ENCODE measurements at regions not wholly inside any gene's neighbourhood (a gene's known extent, or its start where the extent isn't known, plus 50 kb on each side); places are given as distances from the start of the nearest gene placed in this dataset.

DNA sequence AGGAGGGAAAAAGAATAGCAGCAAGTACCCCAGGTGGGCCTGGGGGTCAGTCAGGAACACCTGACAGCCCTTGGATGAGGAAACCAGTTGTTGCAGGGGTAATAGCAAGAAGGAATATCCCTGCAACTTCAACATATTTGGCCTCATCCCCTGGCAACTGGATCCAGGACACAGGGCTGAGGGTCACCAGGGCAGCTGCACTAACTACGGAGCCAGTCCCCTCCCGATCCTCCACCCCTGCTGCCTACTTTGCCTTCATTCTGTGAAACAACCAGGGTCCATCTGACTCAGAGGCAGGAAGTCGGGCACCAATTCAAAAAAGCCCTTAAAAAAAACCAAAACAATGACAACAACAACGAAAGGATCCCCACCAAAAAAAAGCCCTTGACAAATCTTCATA lies 52.9 kb downstream of the FRMPD3 start:
- no peak overlapping the region for H3K4me3 Mint-ChIP-seq
- H3K36me3 ChIP-seq (replicated peaks in 1 of 2; ENCODE audit: control insufficient read depth in 1 of 2, insufficient read depth in 2 of 2, low read length in 2 of 2), result no peaks in the 10 kb centered on the region
- no peak for DNase-seq
- H3K9ac ChIP-seq (ENCODE audit: insufficient read depth, low read length, poor library complexity, severe bottlenecking), result no peak overlapping the region
- H3K27ac Mint-ChIP-seq, result no peak overlapping the region
- no peaks in the 10 kb centered on the region for H4K20me1 ChIP-seq (ENCODE audit: insufficient read depth, low read length)
- H3K4me1 Mint-ChIP-seq, result no peaks in the 10 kb centered on the region
- H3K4me1 ChIP-seq (ENCODE audit: control insufficient read depth in 1 of 2, insufficient read depth in 2 of 2, low read length in 2 of 2), result no peaks in the 10 kb centered on the region
- no peak overlapping the region for H3K4me2 ChIP-seq (replicated peaks; ENCODE audit: extremely low read depth, low read length, poor library complexity, severe bottlenecking)
- H3K79me2 ChIP-seq (ENCODE audit: insufficient read depth, low read length), result no peaks in the 10 kb centered on the region
- no peak overlapping the region for H2AFZ ChIP-seq (ENCODE audit: insufficient read depth, low read depth, low read length, poor library complexity, severe bottlenecking)
- no peak overlapping the region for H3K4me3 ChIP-seq (replicated peaks in 1 of 3; ENCODE audit: low read depth in 2 of 3, low read length in 3 of 3)
- peaks cover 23 to 31% (median 28%) of the 10 kb centered on the region in 3 donors for H3K27me3 Mint-ChIP-seq (ENCODE audit: low read depth in 3 of 3)
- peaks cover 10 to 26% of the 10 kb centered on the region in 2 donors for H3K27me3 ChIP-seq (ENCODE audit: control insufficient read depth in 2 of 2, insufficient read depth in 2 of 2, low read length in 2 of 2)
- H3K9me3 Mint-ChIP-seq, result peaks cover 0 to 7% (median 0%) of the 10 kb centered on the region in 7 donors
- TF ChIP-seq, protein P1, sequence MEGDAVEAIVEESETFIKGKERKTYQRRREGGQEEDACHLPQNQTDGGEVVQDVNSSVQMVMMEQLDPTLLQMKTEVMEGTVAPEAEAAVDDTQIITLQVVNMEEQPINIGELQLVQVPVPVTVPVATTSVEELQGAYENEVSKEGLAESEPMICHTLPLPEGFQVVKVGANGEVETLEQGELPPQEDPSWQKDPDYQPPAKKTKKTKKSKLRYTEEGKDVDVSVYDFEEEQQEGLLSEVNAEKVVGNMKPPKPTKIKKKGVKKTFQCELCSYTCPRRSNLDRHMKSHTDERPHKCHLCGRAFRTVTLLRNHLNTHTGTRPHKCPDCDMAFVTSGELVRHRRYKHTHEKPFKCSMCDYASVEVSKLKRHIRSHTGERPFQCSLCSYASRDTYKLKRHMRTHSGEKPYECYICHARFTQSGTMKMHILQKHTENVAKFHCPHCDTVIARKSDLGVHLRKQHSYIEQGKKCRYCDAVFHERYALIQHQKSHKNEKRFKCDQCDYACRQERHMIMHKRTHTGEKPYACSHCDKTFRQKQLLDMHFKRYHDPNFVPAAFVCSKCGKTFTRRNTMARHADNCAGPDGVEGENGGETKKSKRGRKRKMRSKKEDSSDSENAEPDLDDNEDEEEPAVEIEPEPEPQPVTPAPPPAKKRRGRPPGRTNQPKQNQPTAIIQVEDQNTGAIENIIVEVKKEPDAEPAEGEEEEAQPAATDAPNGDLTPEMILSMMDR (IDR thresholded peaks at IDR 0.05), result no peak
- H3K27ac ChIP-seq (ENCODE audit: low read depth in 1 of 2, low read length in 2 of 2), result no peak overlapping the region
- H3K36me3 Mint-ChIP-seq, result no peaks in the 10 kb centered on the region
- intact Hi-C loops (cut with micrococcal nuclease), result no loop called here
- 100% methylated on average over 2 of the region's 4 CpGs for WGBS (ENCODE audit: insufficient coverage)
- peaks cover 0 to under 1% of the 10 kb centered on the region in 2 donors for H3K9me3 ChIP-seq (replicated peaks in 1 of 2; ENCODE audit: control insufficient read depth in 1 of 2, insufficient read depth in 1 of 2, low read length in 2 of 2)

DNA sequence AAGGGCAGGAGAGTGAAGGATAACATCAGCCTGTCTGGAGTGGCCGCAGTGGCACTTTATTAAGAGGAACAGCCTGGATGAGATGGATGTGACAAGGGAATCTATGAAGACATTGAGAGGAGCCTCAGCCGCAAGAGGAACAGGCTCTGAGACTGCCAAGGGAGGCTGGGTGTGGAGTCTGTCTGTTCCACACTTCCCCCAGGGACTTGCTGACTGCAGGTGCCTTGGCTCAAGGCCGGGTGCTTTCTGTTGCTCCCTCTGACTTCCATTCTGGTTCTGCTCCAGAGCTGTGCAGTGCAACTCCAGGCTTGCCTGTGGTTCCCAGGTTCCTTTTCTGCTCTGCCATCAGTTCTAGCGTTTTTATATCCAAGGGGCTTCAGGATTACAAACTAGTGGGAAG lies 54.6 kb downstream of the FRMPD3 start:
- peaks cover 27 to 46% (median 43%) of the 10 kb centered on the region in 3 donors for H3K27me3 Mint-ChIP-seq (ENCODE audit: low read depth in 3 of 3)

More for the DNA sequence above, 54.6 kb downstream of the FRMPD3 start:
- Mint-ChIP-seq H3K4me3 (no peak overlapping the region), H3K36me3 (no peaks in the 10 kb centered on the region), H3K4me1 (no peaks in the 10 kb centered on the region), H3K9me3 (peaks cover 0 to 14% (median 3%) of the 10 kb centered on the region in 7 donors), H3K27ac (no peak overlapping the region)
- WGBS (ENCODE audit: insufficient coverage), result 80% methylated on average over 2 of the region's 4 CpGs
- TF ChIP-seq, protein P1 (IDR thresholded peaks at IDR 0.05), result no peak
- intact Hi-C loops (cut with micrococcal nuclease), result no loop called here
- H2AFZ ChIP-seq (ENCODE audit: insufficient read depth, low read depth, low read length, poor library complexity, severe bottlenecking), result no peak overlapping the region
- no peak overlapping the region for H3K9ac ChIP-seq (ENCODE audit: insufficient read depth, low read length, poor library complexity, severe bottlenecking)
- no peak overlapping the region for H3K4me2 ChIP-seq (replicated peaks; ENCODE audit: extremely low read depth, low read length, poor library complexity, severe bottlenecking)
- H4K20me1 ChIP-seq (ENCODE audit: insufficient read depth, low read length), result no peaks in the 10 kb centered on the region
- peaks cover 0 to 8% of the 10 kb centered on the region in 2 donors for H3K9me3 ChIP-seq (replicated peaks in 1 of 2; ENCODE audit: control insufficient read depth in 1 of 2, insufficient read depth in 1 of 2, low read length in 2 of 2)
- peaks cover 22 to 43% of the 10 kb centered on the region in 2 donors for H3K27me3 ChIP-seq (ENCODE audit: control insufficient read depth in 2 of 2, insufficient read depth in 2 of 2, low read length in 2 of 2)
- DNase-seq, result no peak
- no peak overlapping the region for H3K27ac ChIP-seq (ENCODE audit: low read depth in 1 of 2, low read length in 2 of 2)
- H3K79me2 ChIP-seq (ENCODE audit: insufficient read depth, low read length), result no peaks in the 10 kb centered on the region
- no peaks in the 10 kb centered on the region for H3K4me1 ChIP-seq (ENCODE audit: control insufficient read depth in 1 of 2, insufficient read depth in 2 of 2, low read length in 2 of 2)
- H3K36me3 ChIP-seq (replicated peaks in 1 of 2; ENCODE audit: control insufficient read depth in 1 of 2, insufficient read depth in 2 of 2, low read length in 2 of 2), result no peaks in the 10 kb centered on the region
- no peak overlapping the region for H3K4me3 ChIP-seq (replicated peaks in 1 of 3; ENCODE audit: low read depth in 2 of 3, low read length in 3 of 3)

Measured in CD14-positive monocyte (primary cell).